ENCODE measurements at regions not wholly inside any gene's neighbourhood (a gene's known extent, or its start where the extent isn't known, plus 50 kb on each side); places are given as distances from the start of the nearest gene placed in this dataset.

- no peak overlapping the region for H3K27ac ChIP-seq
- no peaks in the 10 kb centered on the region for H3K36me3 ChIP-seq (replicated peaks in 1 of 2; ENCODE audit: insufficient read depth in 1 of 2, low read depth in 2 of 2)
- intact Hi-C loops (cut with DNase I): no loop called here
- TF ChIP-seq, protein P1, sequence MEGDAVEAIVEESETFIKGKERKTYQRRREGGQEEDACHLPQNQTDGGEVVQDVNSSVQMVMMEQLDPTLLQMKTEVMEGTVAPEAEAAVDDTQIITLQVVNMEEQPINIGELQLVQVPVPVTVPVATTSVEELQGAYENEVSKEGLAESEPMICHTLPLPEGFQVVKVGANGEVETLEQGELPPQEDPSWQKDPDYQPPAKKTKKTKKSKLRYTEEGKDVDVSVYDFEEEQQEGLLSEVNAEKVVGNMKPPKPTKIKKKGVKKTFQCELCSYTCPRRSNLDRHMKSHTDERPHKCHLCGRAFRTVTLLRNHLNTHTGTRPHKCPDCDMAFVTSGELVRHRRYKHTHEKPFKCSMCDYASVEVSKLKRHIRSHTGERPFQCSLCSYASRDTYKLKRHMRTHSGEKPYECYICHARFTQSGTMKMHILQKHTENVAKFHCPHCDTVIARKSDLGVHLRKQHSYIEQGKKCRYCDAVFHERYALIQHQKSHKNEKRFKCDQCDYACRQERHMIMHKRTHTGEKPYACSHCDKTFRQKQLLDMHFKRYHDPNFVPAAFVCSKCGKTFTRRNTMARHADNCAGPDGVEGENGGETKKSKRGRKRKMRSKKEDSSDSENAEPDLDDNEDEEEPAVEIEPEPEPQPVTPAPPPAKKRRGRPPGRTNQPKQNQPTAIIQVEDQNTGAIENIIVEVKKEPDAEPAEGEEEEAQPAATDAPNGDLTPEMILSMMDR (IDR thresholded peaks at IDR 0.05): no peak
- WGBS, 2 donors: 38 to 45% methylated on average over 8 of the region's 8 CpGs
- ATAC-seq (no peak), DNase-seq (no peak)
- peaks cover 13% of the 10 kb centered on the region for H3K4me1 ChIP-seq
- no peak overlapping the region for H3K4me3 ChIP-seq
- no peaks in the 10 kb centered on the region for H3K9me3 ChIP-seq
- H3K27me3 ChIP-seq: no peaks in the 10 kb centered on the region
These were observed 77.6 kb upstream of the FUT8 start for GRCh38 chr14:65334765-65335410.

- ATAC-seq: no peak
- intact Hi-C loops (cut with DNase I): no loop called here
- H3K27ac ChIP-seq: no peak overlapping the region
These were observed 77.1 kb upstream of the FUT8 start for GRCh38 chr14:65335411-65335947.

DNA sequence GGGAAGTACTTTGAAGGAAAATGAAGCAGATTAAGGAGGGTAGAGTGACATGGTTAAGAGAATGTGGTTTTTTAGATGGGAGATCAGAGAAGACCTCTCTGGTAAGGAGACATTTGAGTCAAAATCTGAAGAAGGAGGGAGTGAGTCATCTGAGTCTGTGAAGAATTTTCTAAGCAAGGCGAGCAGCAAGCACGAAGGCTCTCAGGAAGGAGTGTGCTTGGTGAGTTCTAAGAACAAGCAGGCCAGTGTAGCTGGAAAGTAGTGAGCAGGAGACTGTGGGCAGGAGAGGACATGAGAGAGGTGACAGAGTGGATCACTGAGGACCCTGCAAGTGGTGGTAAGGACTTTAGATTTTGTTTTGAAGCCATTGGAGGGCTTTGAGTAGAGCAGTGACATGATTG is 76.3 kb upstream of the FUT8 start:
- Histone ChIP-seq H3K36me3 (replicated peaks in 1 of 2; ENCODE audit: insufficient read depth in 1 of 2, low read depth in 2 of 2) (no peaks in the 10 kb centered on the region), H3K4me1 (peaks cover 13% of the 10 kb centered on the region), H3K9me3 (no peaks in the 10 kb centered on the region), H3K4me3 (no peak overlapping the region), H3K27ac (no peak overlapping the region), H3K27me3 (no peaks in the 10 kb centered on the region)
- TF ChIP-seq, protein P1 (IDR thresholded peaks at IDR 0.05): no peak
- TF ChIP-seq POLR2A (IDR thresholded peaks at IDR 0.05): no peak
- WGBS, 2 donors: 84 to 87% methylated on average over 2 of the region's 2 CpGs
- intact Hi-C loops (cut with DNase I): no loop called here
- no peak for DNase-seq
- no peak for ATAC-seq

More at GRCh38 chr14:65335411-65335947, 77.1 kb upstream of the FUT8 start:
- WGBS, 2 donors: 75 to 84% methylated on average over 4 of the region's 4 CpGs
- no peak for DNase-seq
- H3K4me1 ChIP-seq: peaks cover 13% of the 10 kb centered on the region
- no peak overlapping the region for H3K4me3 ChIP-seq
- no peaks in the 10 kb centered on the region for H3K9me3 ChIP-seq
- TF ChIP-seq, protein P1 (IDR thresholded peaks at IDR 0.05): no peak
- no peak for TF ChIP-seq POLR2A (IDR thresholded peaks at IDR 0.05)
- H3K27me3 ChIP-seq: no peaks in the 10 kb centered on the region
- H3K36me3 ChIP-seq (replicated peaks in 1 of 2; ENCODE audit: insufficient read depth in 1 of 2, low read depth in 2 of 2): no peaks in the 10 kb centered on the region

GRCh38 chr14:65339866-65340265 is 72.7 kb upstream of the FUT8 start:
- 94 to 95% methylated on average over 4 of the region's 4 CpGs for WGBS, 2 donors
- no peaks in the 10 kb centered on the region for H3K27me3 ChIP-seq
- intact Hi-C loops (cut with DNase I): no loop called here
- no peaks in the 10 kb centered on the region for H3K36me3 ChIP-seq (replicated peaks in 1 of 2; ENCODE audit: insufficient read depth in 1 of 2, low read depth in 2 of 2)
- peaks cover 6% of the 10 kb centered on the region for H3K4me1 ChIP-seq
- H3K27ac ChIP-seq: no peak overlapping the region
- no peak overlapping the region for H3K4me3 ChIP-seq
- no peaks in the 10 kb centered on the region for H3K9me3 ChIP-seq
- ATAC-seq (no peak), DNase-seq (no peak)
- TF ChIP-seq, protein P1 (IDR thresholded peaks at IDR 0.05): no peak
- TF ChIP-seq POLR2A (IDR thresholded peaks at IDR 0.05): no peak

- DNase-seq: no peak
- no peak for ATAC-seq
- H3K4me3 ChIP-seq: no peak overlapping the region
- H3K9me3 ChIP-seq: no peaks in the 10 kb centered on the region
- intact Hi-C loops (cut with DNase I): no loop called here
- WGBS, 2 donors: 95% methylated on average over 5 of the region's 5 CpGs
- no peak for TF ChIP-seq POLR2A (IDR thresholded peaks at IDR 0.05)
- TF ChIP-seq, protein P1 (IDR thresholded peaks at IDR 0.05): no peak
- no peaks in the 10 kb centered on the region for H3K27me3 ChIP-seq
- H3K27ac ChIP-seq: no peak overlapping the region
- no peaks in the 10 kb centered on the region for H3K36me3 ChIP-seq (replicated peaks in 1 of 2; ENCODE audit: insufficient read depth in 1 of 2, low read depth in 2 of 2)
- no peaks in the 10 kb centered on the region for H3K4me1 ChIP-seq
These were observed 68.5 kb upstream of the FUT8 start for GRCh38 chr14:65344011-65344410.

Measured in body of pancreas (tissue), 4 donors.